ENCODE measurements at regions not wholly inside any gene's neighbourhood (a gene's known extent, or its start where the extent isn't known, plus 50 kb on each side); places are given as distances from the start of the nearest gene placed in this dataset.

- TF ChIP-seq CTCF (IDR thresholded peaks at IDR 0.05) (no peak), POLR2A (IDR thresholded peaks at IDR 0.05) (no peak)
Observed at GRCh38 chr2:145811276-145812164, 1291.6 kb upstream of the ZEB2 start.
